HepG2 (cell line): ENCODE measurements at regions not wholly inside any gene's neighbourhood (a gene's known extent, or its start where the extent isn't known, plus 50 kb on each side); places are given as distances from the start of the nearest gene placed in this dataset.

ENCODE experiments used
- ATAC-seq: fragments of 200-7000 bp; cut with Tn5 transposase; 3 replicates; pipeline ENCODE4 v1.9.1; 2020; ENCODE audit warnings: mild to moderate bottlenecking, moderate library complexity
- BruUV-seq: library from RNA; stranded (reverse); fragments of 400-500 nt; replicated peaks from 2 replicates; lab custom pipeline; 2021; lab: Mats Ljungman, UMichigan
- CTCF ChIA-PET: fragments of 300-600 bp; formaldehyde crosslinking; extraction: SDS; loops from one replicate; lab custom pipeline; 2021; ENCODE audit warnings: low total read pairs, inconsistent platforms, low intra/inter-chr PET ratio; lab: Yijun Ruan, JAX
- POLR2A ChIA-PET: fragments of 350-600 bp; sonication (Branson Sonifier 250); formaldehyde crosslinking; loops from one replicate; lab custom pipeline; 2020; ENCODE audit warnings: antibody characterized with exemption, inconsistent platforms; lab: Yijun Ruan, JAX
- DNase-seq: peaks from one replicate; pipeline ENCODE4 v3.0.0-alpha.2; 2015; ENCODE audit warnings: low spot score
- FAIRE-seq: peaks from 3 replicates; lab custom pipeline; 2011; peaks lifted over from hg19 to GRCh38; lab: Jason Lieb, UNC
- H2AFZ ChIP-seq: one replicate; pipeline ENCODE4 v1.6.1; 2011; ENCODE audit warnings: low read length, inconsistent platforms
- H3K27ac ChIP-seq: fragments of 300-600 bp; 3 replicates; pipeline ENCODE4 v1.8.0; 2011; ENCODE audit warnings: mixed run types, mild to moderate bottlenecking, mixed read lengths, low read length, inconsistent platforms; ENCODE audit not compliant: insufficient read depth; ENCODE audit errors: extremely low read length
- H3K27me3 ChIP-seq, 2 experiments: fragments of 200-600 bp in 1 of 2; 2 replicates in 1 of 2; 3 replicates in 1 of 2; pipeline versions ENCODE4 v1.6.0 to v1.8.0; 2011; ENCODE audit warnings: low read length in 2 of 2, mild to moderate bottlenecking in 2 of 2, moderate library complexity in 2 of 2, inconsistent platforms in 1 of 2; ENCODE audit not compliant: insufficient read depth in 2 of 2, control insufficient read depth in 1 of 2
- H3K36me3 ChIP-seq, 2 experiments: fragments of 200-600 bp in 1 of 2; replicated peaks in 1 of 2; 2 replicates in 1 of 2; 3 replicates in 1 of 2; pipeline versions ENCODE4 v1.5.1 to v1.8.0; 2011; ENCODE audit warnings: low read length in 2 of 2, inconsistent platforms in 1 of 2; ENCODE audit not compliant: insufficient read depth in 2 of 2, control insufficient read depth in 1 of 2
- H3K4me1 ChIP-seq: 2 replicates; pipeline ENCODE4 v1.5.1; 2012; ENCODE audit warnings: low read length, inconsistent platforms; ENCODE audit not compliant: insufficient read depth
- H3K4me2 ChIP-seq: 2 replicates; pipeline ENCODE4 v1.6.0; 2011; ENCODE audit warnings: low read depth, low read length, inconsistent platforms
- H3K4me3 ChIP-seq, 3 experiments: fragments of 200-600 bp in 1 of 3; sonication (generic), shearing (Covaris generic) in 1 of 3; replicated peaks in 1 of 3; 2 replicates each; pipeline ENCODE4 v1.5.1; 2011 to 2016; ENCODE audit warnings: low read length in 3 of 3, inconsistent platforms in 2 of 3, low read depth in 2 of 3, mild to moderate bottlenecking in 2 of 3, control low read depth in 1 of 3, mixed read lengths in 1 of 3; ENCODE audit not compliant: insufficient read depth in 1 of 3
- H3K79me2 ChIP-seq: one replicate; pipeline ENCODE4 v1.6.1; 2011; ENCODE audit warnings: low read length, inconsistent platforms; ENCODE audit not compliant: insufficient read depth
- H3K9ac ChIP-seq: 2 replicates; pipeline ENCODE4 v1.6.0; 2011; ENCODE audit warnings: mild to moderate bottlenecking, low read depth, low read length, inconsistent platforms; ENCODE audit not compliant: insufficient read depth
- H3K9me3 ChIP-seq: 2 replicates; pipeline ENCODE4 v1.5.1; 2012; ENCODE audit warnings: mild to moderate bottlenecking, low read length
- H4K20me1 ChIP-seq: 2 replicates; pipeline ENCODE4 v1.6.0; 2011; ENCODE audit warnings: inconsistent platforms, mild to moderate bottlenecking, low read length, moderate library complexity; ENCODE audit not compliant: insufficient read depth
- FOXK2 ChIP-seq: fragments of 450-650 bp; IDR thresholded peaks from 2 replicates; pipeline ENCODE4 v1.6.1; 2016
- NR0B2 ChIP-seq: sonication (generic); formaldehyde crosslinking; IDR thresholded peaks from 2 replicates; pipeline ENCODE4 v1.4.0; 2020; ENCODE audit warnings: mild to moderate bottlenecking, missing genetic modification reagents
- PHF21A ChIP-seq: sonication (generic); formaldehyde crosslinking; IDR thresholded peaks from 2 replicates; pipeline ENCODE4 v1.5.0; 2020; ENCODE audit warnings: mild to moderate bottlenecking, missing genetic modification reagents
- SMAD1 ChIP-seq: sonication (generic); formaldehyde crosslinking; IDR thresholded peaks from 2 replicates; pipeline ENCODE4 v1.4.0; 2020; ENCODE audit warnings: missing genetic modification reagents, low read depth, mild to moderate bottlenecking, borderline replicate concordance
- ZNF446 ChIP-seq: sonication (generic); formaldehyde crosslinking; IDR thresholded peaks from 2 replicates; pipeline ENCODE4 v1.5.0; 2020; ENCODE audit warnings: mild to moderate bottlenecking, missing genetic modification reagents
- ZNF891 ChIP-seq: sonication (generic); formaldehyde crosslinking; IDR thresholded peaks from 2 replicates; pipeline ENCODE4 v1.5.0; 2020; ENCODE audit warnings: mild to moderate bottlenecking, missing genetic modification reagents
- ZSCAN21 ChIP-seq: sonication (generic); formaldehyde crosslinking; IDR thresholded peaks from 2 replicates; pipeline ENCODE4 v1.8.0; 2022; ENCODE audit warnings: mild to moderate bottlenecking, missing genetic modification reagents, moderate library complexity, borderline replicate concordance
- WGBS: methylation state at CpG from one replicate; pipeline ENCODE4 v1.1.6; 2017; ENCODE audit warnings: low lambda C conversion rate; 5-methylcytosine and 5-hydroxymethylcytosine counted together
- in situ Hi-C: cut with HindIII; loops from 2 replicates; pipeline ENCODE4 v1.10.0; 2017; ENCODE audit warnings: low pct_unique_long_range_greater_than_20kb; ENCODE audit not compliant: extremely low pct_ligation_motif_present
- intact Hi-C: fragments of 100-400 bp; cut with micrococcal nuclease; formaldehyde crosslinking; loops from one replicate; pipeline ENCODE4 v1.10.0; 2022; ENCODE audit not compliant: unreplicated experiment
- TF ChIP-seq, protein P1 (sequence below): IDR thresholded peaks from 2 replicates; pipeline ENCODE4 v1.6.1; 2016; ENCODE audit warnings: mild to moderate bottlenecking, missing biosample characterization, missing genetic modification reagents
- TF ChIP-seq, protein P2 (sequence below): sonication (generic); formaldehyde crosslinking; IDR thresholded peaks from 2 replicates; pipeline ENCODE4 v1.8.0; 2022; ENCODE audit warnings: mild to moderate bottlenecking, missing genetic modification reagents, moderate library complexity

GRCh38 chr10:58936364-58936763 lies 240.1 kb upstream of the PHYHIPL start (continued):
- TF ChIP-seq, protein P1, sequence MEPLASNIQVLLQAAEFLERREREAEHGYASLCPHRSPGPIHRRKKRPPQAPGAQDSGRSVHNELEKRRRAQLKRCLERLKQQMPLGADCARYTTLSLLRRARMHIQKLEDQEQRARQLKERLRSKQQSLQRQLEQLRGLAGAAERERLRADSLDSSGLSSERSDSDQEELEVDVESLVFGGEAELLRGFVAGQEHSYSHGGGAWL: no peak
- TF ChIP-seq PHF21A (CRISPR knock-in tag): no peak
- no peak for TF ChIP-seq FOXK2
- TF ChIP-seq ZNF446 (CRISPR knock-in tag): no peak
- no peak for TF ChIP-seq ZSCAN21 (CRISPR knock-in tag)

DNA sequence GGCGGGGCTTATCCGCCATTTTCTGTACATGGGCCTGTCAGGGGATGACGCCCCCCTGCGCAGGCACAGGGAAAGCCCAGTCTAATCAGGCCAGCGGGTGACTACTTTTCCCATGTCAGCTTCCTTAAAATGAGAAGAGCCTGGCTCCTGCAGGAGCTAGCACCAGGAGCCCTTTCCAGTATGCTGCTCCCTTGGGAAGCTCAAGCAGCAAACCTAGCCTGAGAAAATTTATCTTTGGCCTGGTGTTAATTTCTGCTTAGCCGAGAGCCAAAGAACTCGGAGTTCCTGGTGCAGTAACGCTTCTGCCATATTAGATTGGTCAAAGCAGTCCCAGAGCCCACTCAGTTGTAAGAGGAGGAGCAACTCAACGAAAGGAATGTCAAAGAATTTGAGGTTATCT lies 239.0 kb upstream of the PHYHIPL start:
- H4K20me1 ChIP-seq: no peaks in the 10 kb centered on the region
- H3K4me2 ChIP-seq: no peak overlapping the region
- no peak overlapping the region for H3K4me3 ChIP-seq
- no peaks in the 10 kb centered on the region for H3K4me1 ChIP-seq
- H3K79me2 ChIP-seq: no peaks in the 10 kb centered on the region
- no peak for DNase-seq
- no peaks in the 10 kb centered on the region for H3K36me3 ChIP-seq
- H2AFZ ChIP-seq: no peak overlapping the region
- 64% methylated on average over 9 of the region's 9 CpGs for whole genome bisulfite sequencing
- H3K27ac ChIP-seq: no peak overlapping the region
- no peak for ATAC-seq
- intact Hi-C loops: no loop called here
- ChIA-PET CTCF (no interaction called here), POLR2A (interaction anchor here (0.5 kb wide), 1 partner anchor 10 kb away, joined by 3 read pairs; no protein-coding TSS in a partner anchor)
- no peaks in the 10 kb centered on the region for H3K9me3 ChIP-seq
- FAIRE-seq: no peak
- BruUV-seq: no TSS peak
- in situ Hi-C loops: no loop called here
- no peaks in the 10 kb centered on the region; a peak in 1 of 5 replicates for H3K27me3 ChIP-seq
- no peak overlapping the region for H3K9ac ChIP-seq
- TF ChIP-seq ZNF891 (CRISPR knock-in tag) (no peak), SMAD1 (CRISPR knock-in tag) (no peak), NR0B2 (no peak)
- TF ChIP-seq, protein P2, sequence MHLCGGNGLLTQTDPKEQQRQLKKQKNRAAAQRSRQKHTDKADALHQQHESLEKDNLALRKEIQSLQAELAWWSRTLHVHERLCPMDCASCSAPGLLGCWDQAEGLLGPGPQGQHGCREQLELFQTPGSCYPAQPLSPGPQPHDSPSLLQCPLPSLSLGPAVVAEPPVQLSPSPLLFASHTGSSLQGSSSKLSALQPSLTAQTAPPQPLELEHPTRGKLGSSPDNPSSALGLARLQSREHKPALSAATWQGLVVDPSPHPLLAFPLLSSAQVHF (CRISPR knock-in tag): no peak
- TF ChIP-seq, all 625 proteins: peak for 0
